GM18511 (cell line): ENCODE measurements at regions not wholly inside any gene's neighbourhood (a gene's known extent, or its start where the extent isn't known, plus 50 kb on each side); places are given as distances from the start of the nearest gene placed in this dataset.

Source experiments
- ATAC-seq: cut with Tn5 transposase; IDR thresholded peaks from one replicate; pipeline ENCODE4 v1.9.1; 2021; ENCODE audit warnings: mild to moderate bottlenecking, moderate library complexity; ENCODE audit not compliant: unreplicated experiment

DNA sequence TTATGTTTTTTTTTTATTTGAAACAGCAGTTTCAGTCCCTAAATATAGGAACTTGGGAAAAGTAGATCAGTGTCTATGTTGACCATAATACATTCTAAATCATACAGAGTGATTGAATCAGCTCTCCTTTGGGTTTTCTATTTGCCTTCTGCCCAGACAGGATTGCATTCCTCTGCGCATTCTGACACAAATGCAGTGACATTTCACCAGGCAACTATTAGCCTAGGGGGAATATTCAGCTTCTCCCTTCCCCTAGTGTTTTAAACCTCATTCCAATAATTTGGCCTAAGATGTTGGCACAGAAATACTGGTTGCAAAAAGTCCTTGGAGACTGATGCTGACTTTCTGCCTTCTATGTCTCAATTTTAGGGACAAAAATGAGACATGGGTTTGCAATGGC, 172.8 kb downstream of the PTGER3 start:
- ATAC-seq = no peak

- ATAC-seq = no peak
Measured at GRCh38 chr1:70877343-70877742, 170.3 kb downstream of the PTGER3 start.

GRCh38 chr1:70887936-70888335, 159.7 kb downstream of the PTGER3 start:
- ATAC-seq = no peak

DNA sequence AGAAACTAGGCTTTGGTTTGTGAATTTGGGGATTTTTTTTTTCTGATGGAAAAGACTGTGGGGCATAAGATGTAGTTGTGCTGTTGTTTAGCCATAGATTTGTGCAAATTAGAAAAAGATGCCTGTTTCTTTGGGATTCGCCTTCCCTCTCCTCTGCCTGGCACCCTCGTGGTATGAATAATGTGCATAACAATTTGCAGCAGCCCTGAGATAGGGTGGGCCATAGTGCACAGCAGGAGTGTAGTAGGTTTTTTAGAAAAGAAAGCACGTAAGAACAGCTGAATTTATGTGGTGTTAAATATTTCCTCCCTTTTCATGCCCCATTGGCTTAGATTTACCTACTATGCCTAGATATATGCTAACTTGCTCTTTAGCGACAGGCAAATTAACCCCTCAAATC, 158.9 kb downstream of the PTGER3 start:
- ATAC-seq = no peak

DNA sequence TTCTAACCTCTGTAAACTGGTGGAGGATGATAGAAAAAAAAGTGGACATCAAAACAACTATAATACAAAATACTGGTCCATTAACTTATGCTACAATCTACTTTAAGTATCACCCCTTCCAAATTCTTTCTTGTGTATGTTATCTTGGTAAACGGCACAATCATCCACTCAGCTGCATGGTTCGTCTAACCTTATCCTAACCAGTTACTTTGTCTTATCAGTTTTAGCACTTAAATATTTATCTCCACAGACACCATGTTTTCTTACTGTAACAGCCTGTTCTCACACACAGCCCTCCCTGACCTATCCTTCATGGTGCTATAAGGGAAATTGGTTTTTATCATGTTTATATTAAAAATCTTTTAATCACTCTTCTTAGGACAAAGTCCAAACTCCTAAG, 157.2 kb downstream of the PTGER3 start:
- no peak for ATAC-seq

DNA sequence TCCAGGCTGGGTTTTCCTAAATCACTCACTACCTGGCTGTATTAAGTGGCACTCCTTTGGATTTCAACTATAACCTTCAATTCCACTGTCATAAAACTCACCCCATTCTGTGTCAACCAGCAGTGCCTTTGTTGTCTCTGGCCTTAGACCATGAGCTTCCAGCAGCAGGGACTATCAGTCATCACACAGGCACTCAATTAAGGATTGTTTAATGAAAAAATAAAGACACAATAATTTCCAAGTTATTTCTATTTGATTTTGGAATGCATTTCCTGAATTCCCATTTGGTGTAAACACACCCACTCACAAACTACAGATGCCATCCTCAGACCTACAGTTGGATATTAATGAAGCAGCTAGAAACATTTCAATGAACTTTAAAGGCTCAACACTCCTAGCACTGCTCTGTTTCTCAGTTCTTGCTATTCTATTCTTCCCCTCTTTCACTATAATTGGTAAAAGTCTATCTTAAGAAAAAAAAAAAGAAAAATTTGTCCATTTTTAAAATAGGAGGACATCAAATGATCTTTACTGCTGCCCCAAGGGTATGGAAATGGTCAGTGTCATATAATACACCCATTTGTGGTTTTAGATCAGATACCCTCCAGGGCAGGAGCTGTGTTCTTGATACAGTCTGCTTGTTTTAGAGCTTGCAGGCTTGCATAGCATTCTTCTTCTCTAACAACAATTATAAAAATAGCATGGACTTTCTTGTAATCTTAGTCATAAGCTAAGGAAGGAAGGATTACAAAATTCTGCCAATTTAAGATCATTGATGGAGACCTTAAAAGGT, 156.4 kb downstream of the PTGER3 start:
- ATAC-seq = no peak

DNA sequence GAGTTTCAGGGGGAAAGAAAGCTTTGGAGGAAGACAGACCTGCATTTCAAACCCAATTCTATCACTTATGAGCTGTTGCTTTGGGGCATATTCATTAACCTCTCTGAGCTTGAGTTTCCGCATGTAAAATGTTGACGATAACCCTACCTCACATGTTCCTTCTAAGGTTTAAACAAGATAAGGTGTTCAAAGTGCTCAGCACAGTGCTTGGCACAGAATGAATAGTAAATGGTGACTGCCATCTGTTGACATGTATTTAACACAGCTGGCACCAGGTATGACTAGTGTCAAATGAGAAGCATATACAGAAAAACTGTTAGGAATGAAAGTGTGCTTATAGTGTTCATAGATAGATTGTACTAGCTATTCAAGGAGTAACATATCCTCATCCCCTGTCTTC, 155.5 kb downstream of the PTGER3 start:
- ATAC-seq = no peak

DNA sequence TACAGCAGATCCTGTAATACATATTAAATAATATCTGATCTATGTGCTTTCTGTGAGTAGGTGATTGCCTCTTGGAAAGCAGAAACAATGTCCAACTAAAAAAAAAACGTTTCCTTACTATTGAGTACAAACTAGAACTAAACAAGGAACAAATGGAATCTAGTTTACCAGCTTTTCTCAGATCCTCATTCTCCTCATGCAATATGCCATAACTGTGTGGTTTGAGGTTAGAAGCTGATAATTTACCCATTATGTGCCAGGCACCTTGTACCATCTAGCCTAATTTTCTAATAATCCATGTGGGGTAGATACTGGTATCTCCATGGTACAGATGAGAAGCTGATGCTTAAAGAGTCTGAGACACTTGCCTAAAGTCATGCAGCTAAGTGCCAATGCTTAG, 154.7 kb downstream of the PTGER3 start:
- no peak for ATAC-seq

- ATAC-seq = no peak
Measured at GRCh38 chr1:70893381-70893780, 154.2 kb downstream of the PTGER3 start.

GRCh38 chr1:70895531-70895930, 152.1 kb downstream of the PTGER3 start:
- ATAC-seq = no peak

DNA sequence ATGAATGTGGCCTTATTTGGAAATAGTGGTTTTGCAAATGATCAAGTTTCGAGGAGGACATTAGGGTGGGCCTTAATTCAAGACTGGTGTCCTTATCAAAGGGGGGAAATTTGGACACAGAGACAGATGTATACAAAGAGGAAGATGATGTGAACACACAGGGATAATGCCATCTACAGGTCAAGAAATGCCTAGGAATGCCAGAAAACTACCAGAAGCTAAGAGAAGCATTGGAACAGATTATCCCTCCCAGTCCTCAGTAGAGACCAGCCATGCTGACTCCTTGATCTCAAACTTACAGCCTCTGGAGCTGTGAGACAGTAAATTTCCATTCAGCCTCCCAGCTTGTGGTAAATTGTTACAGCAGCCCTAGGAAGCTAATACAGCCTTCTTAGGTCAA, 151.4 kb downstream of the PTGER3 start:
- no peak for ATAC-seq

- no peak for ATAC-seq
Measured at GRCh38 chr1:70897273-70897672, 150.3 kb downstream of the PTGER3 start.

GRCh38 chr1:70899735-70900134, 147.9 kb downstream of the PTGER3 start:
- no peak for ATAC-seq

DNA sequence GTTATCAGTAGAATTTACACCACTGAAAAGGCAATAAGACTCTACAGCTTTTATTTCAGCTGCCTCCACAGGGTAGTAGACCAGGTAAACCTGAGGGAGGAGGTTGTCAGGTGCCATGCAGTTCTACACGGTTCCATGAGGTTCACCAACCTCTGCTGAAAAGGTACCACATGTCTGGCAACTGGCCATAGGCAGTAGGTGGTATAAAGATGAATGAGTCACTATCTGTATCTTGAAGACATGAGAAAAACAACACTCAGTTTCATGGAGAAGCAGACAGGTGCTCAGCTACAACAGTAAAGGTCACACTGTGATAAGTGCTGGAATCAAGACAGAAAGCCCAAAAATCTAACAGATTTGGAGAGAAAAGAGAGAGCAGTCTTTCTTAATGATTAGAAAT, 145.4 kb downstream of the PTGER3 start:
- ATAC-seq = no peak

- no peak for ATAC-seq
Measured at GRCh38 chr1:70906800-70907199, 140.8 kb downstream of the PTGER3 start.

DNA sequence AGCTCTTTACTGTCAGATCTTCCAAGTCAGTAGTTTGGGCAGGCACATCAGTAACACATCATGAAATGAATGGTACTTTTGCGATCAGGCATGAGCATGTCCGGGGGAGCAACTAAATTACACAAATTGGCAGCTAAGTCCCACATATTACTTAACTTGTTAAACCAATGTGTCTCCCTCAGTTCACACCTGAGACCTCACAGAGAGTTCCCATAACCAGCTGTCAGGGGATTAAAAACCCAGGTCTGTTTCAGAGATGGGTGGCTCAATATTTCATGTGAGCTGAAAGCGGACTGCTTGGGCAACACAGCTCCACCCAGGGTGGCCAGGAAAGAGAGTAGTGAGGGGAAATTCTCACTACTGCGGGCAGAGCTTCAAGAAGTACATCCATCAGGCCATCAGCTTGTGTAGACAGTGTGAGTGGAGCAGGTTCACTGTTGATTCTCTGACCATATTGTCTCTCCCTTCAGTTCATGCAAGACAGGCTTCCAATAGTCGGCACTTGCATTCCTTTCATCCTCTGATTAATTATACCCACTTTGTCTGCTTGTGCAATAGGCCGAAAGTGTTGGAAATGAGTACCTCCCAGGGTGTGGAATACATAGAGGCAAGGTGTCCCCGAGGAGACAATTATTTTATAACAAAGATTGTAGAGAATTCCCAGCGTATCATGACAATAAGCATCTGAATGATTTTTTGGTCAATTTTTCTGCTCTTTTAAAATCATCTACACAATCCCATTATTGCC, 139.9 kb downstream of the PTGER3 start:
- ATAC-seq = no peak

- ATAC-seq = no peak
Measured at GRCh38 chr1:70909262-70909822, 138.3 kb downstream of the PTGER3 start.

DNA sequence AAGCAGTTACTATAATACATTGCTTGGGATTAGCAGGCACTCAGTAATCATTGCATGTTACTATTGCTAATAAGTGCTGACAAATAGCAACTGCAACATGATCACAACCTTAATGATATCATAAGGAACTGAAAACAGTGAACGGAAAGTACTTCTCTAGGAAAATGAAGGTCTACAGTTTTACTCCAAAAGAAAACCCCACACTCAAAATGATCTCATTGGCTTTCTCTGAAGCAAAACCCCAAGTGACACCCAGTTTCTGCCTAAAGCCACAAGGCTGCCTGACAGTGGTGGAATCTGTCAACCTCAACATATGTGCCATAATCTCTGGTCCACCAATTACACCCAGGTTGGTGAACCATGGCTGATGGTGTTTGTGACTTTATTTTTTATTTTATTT, 137.6 kb downstream of the PTGER3 start:
- peak; percentile 67 for ATAC-seq

DNA sequence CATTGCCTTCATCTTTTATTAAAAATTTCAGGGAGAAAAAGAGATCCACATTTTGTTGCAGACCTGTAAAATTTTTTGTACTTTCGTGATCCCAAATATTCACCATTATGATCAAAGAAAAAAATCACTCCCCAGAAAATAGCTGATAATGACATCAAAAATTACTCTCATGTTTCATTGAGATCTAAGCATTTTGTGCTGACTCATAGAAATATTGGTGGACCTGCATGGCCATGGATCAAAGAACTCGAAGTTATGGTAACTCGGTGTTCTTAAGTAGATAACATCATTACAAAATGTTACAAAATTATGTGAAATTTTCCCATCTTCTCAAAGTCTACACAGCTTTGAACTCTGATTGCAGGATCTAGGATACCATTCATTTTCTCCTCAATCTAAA, 135.8 kb downstream of the PTGER3 start:
- ATAC-seq = no peak

- ATAC-seq = no peak
Measured at GRCh38 chr1:70914224-70914623, 133.4 kb downstream of the PTGER3 start.

GRCh38 chr1:70915258-70916033, 132.2 kb downstream of the PTGER3 start:
- ATAC-seq = no peak
